Uterus (tissue), 3 donors: ENCODE measurements at regions not wholly inside any gene's neighbourhood (a gene's known extent, or its start where the extent isn't known, plus 50 kb on each side); places are given as distances from the start of the nearest gene placed in this dataset.

ENCODE experiments used
- DNase-seq, 2 donors: peaks; one replicate each; pipeline ENCODE4 v3.0.0-alpha.2; 2019 to 2020
- H3K27ac ChIP-seq, 2 donors: fragments of 200-600 bp; sonication (generic); 1 replicate in 1 of 2; 2 replicates in 1 of 2; pipeline ENCODE4 v1.5.1; 2016 to 2018
- H3K27me3 ChIP-seq, 2 donors: fragments of 200-600 bp; sonication (generic); one replicate each; pipeline ENCODE4 v1.5.1; 2018 to 2019; ENCODE audit warnings: control low read depth in 1 of 2
- H3K36me3 ChIP-seq, 2 donors: fragments of 200-600 bp; sonication (generic); one replicate each; pipeline ENCODE4 v1.5.1; 2019; ENCODE audit warnings: control low read depth in 1 of 2
- H3K4me1 ChIP-seq, 2 donors: fragments of 200-600 bp; sonication (generic); one replicate each; pipeline ENCODE4 v1.5.1; 2018 to 2019; ENCODE audit warnings: control low read depth in 1 of 2
- H3K4me3 ChIP-seq, 2 donors: fragments of 200-600 bp; sonication (generic); 1 replicate in 1 of 2; 2 replicates in 1 of 2; pipeline ENCODE4 v1.5.1; 2018 to 2019; ENCODE audit warnings: mild to moderate bottlenecking in 1 of 2
- H3K9me3 ChIP-seq, 2 donors: fragments of 200-600 bp; sonication (generic); one replicate each; pipeline ENCODE4 v1.5.1; 2019; ENCODE audit warnings: control low read depth in 1 of 2
- POLR2A ChIP-seq, 2 donors: fragments of 450-650 bp; IDR thresholded peaks; one replicate each; pipeline ENCODE4 v1.6.1; 2016; ENCODE audit warnings: antibody characterized with exemption in 2 of 2, mild to moderate bottlenecking in 1 of 2, moderate library complexity in 1 of 2
- intact Hi-C: fragments of 100-400 bp; cut with DNase I; formaldehyde crosslinking; loops from one replicate; pipeline ENCODE4 v1.15.1; 2023; ENCODE audit warnings: low total_unique reads
- TF ChIP-seq, protein P1 (sequence below), 4 experiments: fragments of 200-600 bp in 2 of 4; fragments of 450-650 bp in 2 of 4; sonication (generic) in 2 of 4; IDR thresholded peaks; one replicate each; pipeline ENCODE4 v1.5.1; 2016 to 2019; ENCODE audit warnings: antibody characterized with exemption in 4 of 4, mild to moderate bottlenecking in 2 of 4, moderate library complexity in 1 of 4
- donor health status: DM: yes; HTN: yes; CAD: no.

DNA sequence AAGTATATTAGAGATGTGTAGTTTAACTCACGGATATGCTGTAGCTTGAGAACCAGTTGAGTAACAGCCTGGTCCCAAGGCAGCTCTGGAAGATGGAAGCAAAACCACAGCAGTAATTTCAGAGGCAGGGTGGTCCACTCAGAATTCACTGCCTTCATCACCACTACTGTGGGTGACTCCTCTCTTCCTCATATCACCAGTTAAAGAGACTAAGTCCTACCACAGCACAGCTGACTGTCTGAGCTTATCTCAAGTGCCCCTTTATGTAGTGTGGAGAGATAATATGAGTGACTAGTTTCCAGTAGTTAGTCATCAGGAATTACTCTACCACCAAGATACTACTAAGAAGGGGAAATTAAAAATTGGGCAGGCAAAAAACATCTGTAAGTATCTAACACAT, 1571.2 kb upstream of the C9orf72 start:
- intact Hi-C loops: no loop called here
- Histone ChIP-seq H3K4me1 (no peaks in the 10 kb centered on the region), H3K36me3 (no peaks in the 10 kb centered on the region), H3K9me3 (peaks cover 0 to 5% of the 10 kb centered on the region in 2 donors), H3K4me3 (no peak overlapping the region), H3K27me3 (no peaks in the 10 kb centered on the region), H3K27ac (no peak overlapping the region)
- TF ChIP-seq, protein P1, sequence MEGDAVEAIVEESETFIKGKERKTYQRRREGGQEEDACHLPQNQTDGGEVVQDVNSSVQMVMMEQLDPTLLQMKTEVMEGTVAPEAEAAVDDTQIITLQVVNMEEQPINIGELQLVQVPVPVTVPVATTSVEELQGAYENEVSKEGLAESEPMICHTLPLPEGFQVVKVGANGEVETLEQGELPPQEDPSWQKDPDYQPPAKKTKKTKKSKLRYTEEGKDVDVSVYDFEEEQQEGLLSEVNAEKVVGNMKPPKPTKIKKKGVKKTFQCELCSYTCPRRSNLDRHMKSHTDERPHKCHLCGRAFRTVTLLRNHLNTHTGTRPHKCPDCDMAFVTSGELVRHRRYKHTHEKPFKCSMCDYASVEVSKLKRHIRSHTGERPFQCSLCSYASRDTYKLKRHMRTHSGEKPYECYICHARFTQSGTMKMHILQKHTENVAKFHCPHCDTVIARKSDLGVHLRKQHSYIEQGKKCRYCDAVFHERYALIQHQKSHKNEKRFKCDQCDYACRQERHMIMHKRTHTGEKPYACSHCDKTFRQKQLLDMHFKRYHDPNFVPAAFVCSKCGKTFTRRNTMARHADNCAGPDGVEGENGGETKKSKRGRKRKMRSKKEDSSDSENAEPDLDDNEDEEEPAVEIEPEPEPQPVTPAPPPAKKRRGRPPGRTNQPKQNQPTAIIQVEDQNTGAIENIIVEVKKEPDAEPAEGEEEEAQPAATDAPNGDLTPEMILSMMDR (IDR thresholded peaks at IDR 0.05): no peak
- no peak for TF ChIP-seq POLR2A (IDR thresholded peaks at IDR 0.05)
- no peak for DNase-seq

DNA sequence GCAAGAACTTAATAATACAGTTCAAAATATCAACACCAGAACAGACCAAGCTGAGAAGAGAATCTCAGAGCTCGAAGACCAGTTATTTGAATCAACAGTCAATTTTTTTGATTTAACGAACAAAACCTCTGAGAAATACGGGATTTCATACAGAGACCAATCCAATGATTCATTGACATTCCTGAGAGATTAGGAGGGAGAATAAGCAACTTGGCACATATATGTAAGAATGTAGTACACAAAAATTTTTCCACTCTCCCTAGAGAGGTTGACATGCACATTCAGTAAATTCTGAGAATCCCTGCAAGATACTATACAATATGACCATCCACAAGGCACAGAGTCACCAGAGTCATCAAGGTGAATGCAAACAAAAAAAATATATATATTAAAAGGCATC, 1577.3 kb upstream of the C9orf72 start:
- intact Hi-C loops: no loop called here

DNA sequence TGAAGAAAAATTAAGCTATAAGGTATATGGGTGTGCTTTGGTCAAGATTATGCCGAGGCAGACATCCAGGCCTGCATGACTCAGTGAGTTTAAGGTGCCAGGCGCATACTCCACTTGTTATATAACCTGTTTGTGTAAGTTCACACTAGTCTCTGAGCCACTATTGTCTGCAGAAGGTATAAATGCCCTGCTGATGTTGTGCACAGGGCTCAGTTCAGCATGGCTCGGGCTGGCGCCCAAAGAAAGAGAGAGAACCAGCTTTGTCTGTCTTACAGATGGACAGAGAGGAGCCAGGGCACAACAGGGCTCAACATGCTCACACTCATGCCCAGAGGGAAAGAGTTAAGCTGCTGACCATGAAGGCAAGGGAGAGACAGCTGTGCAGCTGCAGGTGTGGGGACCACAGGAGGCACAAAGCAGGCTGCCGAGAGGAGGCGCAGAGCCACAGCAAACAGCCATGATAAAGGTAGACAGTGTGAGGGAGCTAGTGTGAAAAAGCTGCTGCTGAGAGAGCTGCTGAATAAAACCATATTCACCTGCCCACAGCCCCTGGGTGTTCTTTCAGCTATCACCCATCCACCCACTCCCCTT, 1587.6 kb upstream of the C9orf72 start:
- Histone ChIP-seq H3K4me1 (no peaks in the 10 kb centered on the region), H3K27ac (no peak overlapping the region), H3K27me3 (no peaks in the 10 kb centered on the region), H3K4me3 (no peak overlapping the region), H3K9me3 (no peaks in the 10 kb centered on the region), H3K36me3 (no peaks in the 10 kb centered on the region)
- intact Hi-C loops: no loop called here
- no peak for TF ChIP-seq POLR2A (IDR thresholded peaks at IDR 0.05)
- TF ChIP-seq, protein P1 (IDR thresholded peaks at IDR 0.05): no peak
- no peak for DNase-seq

More for the DNA sequence above, 1577.3 kb upstream of the C9orf72 start:
- H3K9me3 ChIP-seq: no peaks in the 10 kb centered on the region
- no peaks in the 10 kb centered on the region for H3K27me3 ChIP-seq
- H3K4me3 ChIP-seq: no peak overlapping the region
- DNase-seq: no peak
- TF ChIP-seq, protein P1 (IDR thresholded peaks at IDR 0.05): no peak
- no peak for TF ChIP-seq POLR2A (IDR thresholded peaks at IDR 0.05)
- no peaks in the 10 kb centered on the region for H3K36me3 ChIP-seq
- no peaks in the 10 kb centered on the region for H3K4me1 ChIP-seq
- no peak overlapping the region for H3K27ac ChIP-seq

DNA sequence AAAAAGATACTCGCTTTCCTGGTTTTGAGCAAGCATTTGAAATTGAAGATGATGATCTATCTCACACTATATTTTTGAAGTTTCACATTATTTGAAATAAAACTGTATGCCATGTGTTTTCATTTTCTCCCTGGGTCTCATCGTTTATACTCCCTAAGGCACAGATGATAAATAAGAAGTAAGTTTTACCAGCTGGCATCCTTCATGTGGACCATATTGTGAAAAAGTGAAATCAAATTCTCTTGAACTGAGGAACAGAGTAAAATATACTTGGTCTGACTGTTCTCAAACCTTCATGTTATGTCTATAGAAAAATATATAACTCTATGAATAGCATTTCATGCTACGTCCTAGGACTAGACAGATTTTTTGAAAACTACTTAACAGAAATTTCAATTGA, 1600.9 kb upstream of the C9orf72 start:
- Histone ChIP-seq H3K4me3 (no peak overlapping the region), H3K27ac (no peak overlapping the region), H3K36me3 (no peaks in the 10 kb centered on the region), H3K27me3 (no peaks in the 10 kb centered on the region), H3K4me1 (no peaks in the 10 kb centered on the region), H3K9me3 (no peaks in the 10 kb centered on the region)
- DNase-seq: no peak
- intact Hi-C loops: no loop called here
- TF ChIP-seq, protein P1 (IDR thresholded peaks at IDR 0.05): no peak
- no peak for TF ChIP-seq POLR2A (IDR thresholded peaks at IDR 0.05)

DNA sequence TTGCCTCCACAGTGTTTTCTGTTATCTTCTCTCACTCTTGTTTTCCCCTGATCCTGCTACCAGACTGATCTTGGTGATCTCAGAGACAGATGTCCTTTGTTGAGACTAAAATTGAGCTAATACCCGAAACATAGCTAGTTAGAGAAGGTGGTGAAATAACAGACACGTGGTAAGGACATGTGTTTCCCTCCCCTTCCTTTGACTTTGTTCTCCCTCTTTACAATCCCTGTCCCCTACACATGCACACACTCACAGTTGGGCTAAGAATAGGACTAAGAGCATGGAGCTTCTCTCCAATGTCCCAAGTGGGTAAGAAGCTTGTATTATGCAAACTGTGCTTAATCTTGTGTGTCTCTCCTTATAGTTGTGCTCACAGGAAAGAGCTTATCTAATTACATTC, 1603.0 kb upstream of the C9orf72 start:
- DNase-seq: no peak
- no peaks in the 10 kb centered on the region for H3K27me3 ChIP-seq

More for the DNA sequence above, 1603.0 kb upstream of the C9orf72 start:
- Histone ChIP-seq H3K4me3 (no peak overlapping the region), H3K9me3 (no peaks in the 10 kb centered on the region), H3K27ac (no peak overlapping the region), H3K36me3 (no peaks in the 10 kb centered on the region), H3K4me1 (no peaks in the 10 kb centered on the region)
- TF ChIP-seq POLR2A (IDR thresholded peaks at IDR 0.05): no peak
- TF ChIP-seq, protein P1 (IDR thresholded peaks at IDR 0.05): no peak
- intact Hi-C loops: no loop called here
